Immature natural killer cell (primary cell): ENCODE measurements at regions not wholly inside any gene's neighbourhood (a gene's known extent, or its start where the extent isn't known, plus 50 kb on each side); places are given as distances from the start of the nearest gene placed in this dataset.
"Not testable (repeated sequence)": the region's sequence is repeated elsewhere in the genome, so short reads cannot be mapped to it uniquely, and the experiment has no call there.

Source experiments
- DNase-seq, 3 donors: peaks; one replicate each; pipeline ENCODE4 v3.0.0; 2022; ENCODE audit warnings: mixed read lengths in 1 of 3
- H3K27ac Mint-ChIP-seq, 6 donors: one replicate each; pipeline ENCODE4 v1.8.0; 2020; ENCODE audit warnings: mixed read lengths in 6 of 6, mild to moderate bottlenecking in 5 of 6, inconsistent platforms in 4 of 6, moderate library complexity in 3 of 6
- H3K27me3 Mint-ChIP-seq, 3 donors: one replicate each; pipeline ENCODE4 v1.8.0; 2020 to 2021; ENCODE audit warnings: low read depth in 3 of 3, mild to moderate bottlenecking in 3 of 3, mixed read lengths in 3 of 3, moderate library complexity in 3 of 3, inconsistent platforms in 1 of 3
- H3K36me3 Mint-ChIP-seq, 3 donors: one replicate each; pipeline ENCODE4 v1.8.0; 2020; ENCODE audit warnings: mixed read lengths in 3 of 3, inconsistent platforms in 2 of 3, mild to moderate bottlenecking in 2 of 3
- H3K4me1 Mint-ChIP-seq, 2 donors: one replicate each; pipeline ENCODE4 v1.8.0; 2020; ENCODE audit warnings: inconsistent platforms in 2 of 2, mild to moderate bottlenecking in 2 of 2, mixed read lengths in 2 of 2, moderate library complexity in 1 of 2
- H3K4me3 Mint-ChIP-seq, 5 donors: one replicate each; pipeline ENCODE4 v1.8.0; 2020; ENCODE audit warnings: mild to moderate bottlenecking in 5 of 5, mixed read lengths in 5 of 5, inconsistent platforms in 3 of 5, moderate library complexity in 3 of 5
- H3K9me3 Mint-ChIP-seq, 6 donors: one replicate each; pipeline ENCODE4 v1.8.0; 2020; ENCODE audit warnings: mild to moderate bottlenecking in 6 of 6, mixed read lengths in 6 of 6, inconsistent platforms in 4 of 6, moderate library complexity in 3 of 6

GRCh38 chr11:83403691-83404389, 117.7 kb upstream of the CCDC90B start:
- H3K9me3 Mint-ChIP-seq, result peaks cover 0 to 10% (median 0%) of the 10 kb centered on the region in 6 donors
- H3K36me3 Mint-ChIP-seq, result no peaks in the 10 kb centered on the region
- H3K4me1 Mint-ChIP-seq, result no peaks in the 10 kb centered on the region
- peaks cover 0 to 4% (median 0%) of the 10 kb centered on the region in 3 donors for H3K27me3 Mint-ChIP-seq
- no peak for DNase-seq
- H3K4me3 Mint-ChIP-seq, result no peak overlapping the region
- no peak overlapping the region for H3K27ac Mint-ChIP-seq

- Mint-ChIP-seq H3K4me1 (no peaks in the 10 kb centered on the region), H3K36me3 (no peaks in the 10 kb centered on the region), H3K4me3 (no peak overlapping the region), H3K9me3 (peaks cover 0 to 12% (median 4%) of the 10 kb centered on the region in 6 donors), H3K27me3 (peaks cover 0 to 4% (median 0%) of the 10 kb centered on the region in 3 donors), H3K27ac (no peak overlapping the region)
- no peak for DNase-seq
These were observed 115.5 kb upstream of the CCDC90B start for GRCh38 chr11:83401506-83402225.

DNA sequence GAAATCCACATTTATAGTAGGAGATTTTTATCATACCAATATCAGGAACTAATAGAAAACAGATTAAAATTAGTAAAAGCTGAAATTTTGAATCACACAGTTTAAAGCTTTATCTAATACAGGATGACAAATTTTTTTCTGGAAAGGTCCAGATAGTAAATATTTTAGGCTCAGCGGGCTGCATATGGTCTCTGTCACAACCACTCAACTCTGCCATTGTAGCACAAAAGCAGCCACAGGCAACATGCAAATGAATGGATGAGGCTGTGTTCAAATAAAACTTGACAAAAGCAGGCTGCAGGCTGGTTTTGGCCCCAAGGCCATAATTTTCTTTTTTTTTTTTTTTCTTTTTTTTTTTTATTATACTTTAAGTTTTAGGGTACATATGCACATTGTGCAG, 108.2 kb upstream of the CCDC90B start:
- Mint-ChIP-seq H3K27me3 (no peaks in the 10 kb centered on the region), H3K9me3 (peaks cover 2 to 19% (median 15%) of the 10 kb centered on the region in 6 donors), H3K27ac (no peak overlapping the region), H3K4me3 (no peak overlapping the region), H3K4me1 (no peaks in the 10 kb centered on the region), H3K36me3 (no peaks in the 10 kb centered on the region)
- DNase-seq, result no peak

- H3K9me3 Mint-ChIP-seq, result peaks cover under 1 to 29% (median 16%) of the 10 kb centered on the region in 6 donors
- no peaks in the 10 kb centered on the region for H3K4me1 Mint-ChIP-seq
- H3K4me3 Mint-ChIP-seq, result no peak overlapping the region
- H3K27ac Mint-ChIP-seq, result no peak overlapping the region
- no peaks in the 10 kb centered on the region for H3K27me3 Mint-ChIP-seq
- no peaks in the 10 kb centered on the region for H3K36me3 Mint-ChIP-seq
- DNase-seq, result no peak
These were observed 106.4 kb upstream of the CCDC90B start for GRCh38 chr11:83392556-83392955.

DNA sequence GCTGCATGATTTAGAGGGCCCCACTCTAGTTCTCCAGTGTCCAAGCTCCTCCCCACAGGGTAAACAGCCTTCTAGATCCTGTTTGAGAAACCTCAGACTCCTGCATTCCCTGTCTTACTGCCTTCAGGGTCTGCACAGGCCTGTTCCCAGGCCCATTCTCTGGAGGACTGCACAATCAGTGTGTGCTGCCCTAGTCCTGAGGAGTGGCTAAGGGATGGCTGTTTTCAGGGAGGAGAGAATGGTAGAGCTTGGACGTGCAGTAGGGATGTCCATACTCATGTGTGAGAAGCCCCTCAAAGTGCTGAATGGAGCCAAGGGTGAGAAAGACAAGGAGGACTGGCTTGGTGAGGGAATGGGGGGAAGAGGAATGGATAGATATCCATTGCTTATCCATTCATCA, 103.8 kb upstream of the CCDC90B start:
- DNase-seq, result no peak
- no peak overlapping the region for H3K27ac Mint-ChIP-seq
- H3K9me3 Mint-ChIP-seq, result peaks cover 18 to 54% (median 30%) of the 10 kb centered on the region in 6 donors
- H3K27me3 Mint-ChIP-seq, result peaks cover 0 to 4% (median 0%) of the 10 kb centered on the region in 3 donors
- H3K36me3 Mint-ChIP-seq, result peaks cover 0 to 3% (median 0%) of the 10 kb centered on the region in 3 donors
- H3K4me3 Mint-ChIP-seq, result no peak overlapping the region
- no peaks in the 10 kb centered on the region for H3K4me1 Mint-ChIP-seq

- not testable (repeated sequence) for H3K4me3 Mint-ChIP-seq
These were observed 97.7 kb upstream of the CCDC90B start for GRCh38 chr11:83383838-83384237.

GRCh38 chr11:83374311-83374710, 88.1 kb upstream of the CCDC90B start:
- Mint-ChIP-seq H3K27ac (no peak overlapping the region), H3K9me3 (peaks cover 0 to 28% (median 10%) of the 10 kb centered on the region in 6 donors), H3K27me3 (peaks cover 0 to 9% (median 3%) of the 10 kb centered on the region in 3 donors), H3K4me1 (no peaks in the 10 kb centered on the region), H3K36me3 (no peaks in the 10 kb centered on the region), H3K4me3 (no peak overlapping the region)
- no peak for DNase-seq

More at GRCh38 chr11:83383838-83384237, 97.7 kb upstream of the CCDC90B start:
- not testable (repeated sequence) for H3K27ac Mint-ChIP-seq, DNase-seq, H3K4me1 Mint-ChIP-seq, H3K36me3 Mint-ChIP-seq, H3K27me3 Mint-ChIP-seq
- H3K9me3 Mint-ChIP-seq, result peaks cover 18 to 58% (median 37%) of the 10 kb centered on the region in 6 donors

DNA sequence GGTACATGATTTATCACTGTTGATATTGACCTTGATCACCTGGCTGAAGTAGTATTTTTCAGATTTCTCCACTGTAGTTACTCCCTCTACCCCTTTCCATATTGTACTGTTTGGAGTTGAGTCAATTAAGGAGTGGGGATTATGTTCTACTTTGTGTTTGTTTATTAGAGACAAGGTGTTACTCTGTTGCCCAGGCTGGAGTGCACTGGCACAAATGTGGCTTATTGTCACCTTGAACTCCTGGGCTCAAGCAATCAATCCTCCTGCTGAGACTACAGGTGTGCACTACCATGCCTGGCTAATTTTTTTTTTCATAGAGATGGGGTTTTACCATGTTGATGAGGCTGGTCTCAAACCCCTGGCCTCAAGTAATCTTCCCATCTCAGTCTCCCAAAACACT, 85.3 kb upstream of the CCDC90B start:
- no peak overlapping the region for H3K4me3 Mint-ChIP-seq

GRCh38 chr11:83367745-83368144, 81.6 kb upstream of the CCDC90B start:
- H3K9me3 Mint-ChIP-seq, result peaks cover 5 to 47% (median 21%) of the 10 kb centered on the region in 6 donors
- H3K4me1 Mint-ChIP-seq, result no peaks in the 10 kb centered on the region
- no peak overlapping the region for H3K4me3 Mint-ChIP-seq
- DNase-seq, result no peak
- H3K27ac Mint-ChIP-seq, result no peak overlapping the region
- H3K36me3 Mint-ChIP-seq, result peaks cover 0 to 4% (median 0%) of the 10 kb centered on the region in 3 donors
- peaks cover 1 to 3% (median 2%) of the 10 kb centered on the region in 3 donors for H3K27me3 Mint-ChIP-seq

More for the DNA sequence above, 85.3 kb upstream of the CCDC90B start:
- Mint-ChIP-seq H3K4me1 (no peaks in the 10 kb centered on the region), H3K27me3 (peaks cover 0 to 7% (median 3%) of the 10 kb centered on the region in 3 donors), H3K27ac (no peak overlapping the region), H3K36me3 (peaks cover 0 to 4% (median 0%) of the 10 kb centered on the region in 3 donors), H3K9me3 (peaks cover 3 to 46% (median 24%) of the 10 kb centered on the region in 6 donors)
- no peak for DNase-seq

DNA sequence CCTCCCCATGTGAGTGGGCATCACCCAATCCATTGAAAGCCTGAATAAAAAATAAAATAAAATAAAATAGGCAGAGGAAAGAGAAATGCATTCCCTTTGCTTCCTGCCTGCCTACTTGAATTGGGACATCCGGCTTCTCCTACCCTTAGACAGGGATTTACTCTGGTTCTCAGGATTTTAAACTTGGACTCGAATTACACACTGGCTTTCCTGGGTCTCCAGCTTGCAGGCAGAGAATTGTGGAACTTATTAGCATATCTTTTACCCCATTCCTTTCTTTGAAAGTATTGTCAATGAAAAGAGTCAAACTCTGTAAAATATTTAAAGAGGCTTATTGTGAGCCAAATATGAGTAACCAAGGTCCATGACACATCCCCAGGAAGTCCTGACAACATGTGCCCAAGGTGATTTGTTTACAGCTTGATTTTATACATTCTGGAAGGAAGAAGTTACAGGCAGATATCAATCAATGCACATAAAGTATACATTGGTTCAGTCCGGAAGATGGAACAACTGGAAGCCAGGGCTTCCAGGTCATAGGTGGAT, 78.4 kb upstream of the CCDC90B start:
- no peak overlapping the region for H3K27ac Mint-ChIP-seq
- peaks cover 5 to 36% (median 18%) of the 10 kb centered on the region in 6 donors for H3K9me3 Mint-ChIP-seq
- H3K4me1 Mint-ChIP-seq, result no peaks in the 10 kb centered on the region
- H3K27me3 Mint-ChIP-seq, result peaks cover 2 to 5% (median 3%) of the 10 kb centered on the region in 3 donors
- DNase-seq, result no peak
- no peak overlapping the region for H3K4me3 Mint-ChIP-seq
- peaks cover 0 to 7% (median 0%) of the 10 kb centered on the region in 3 donors for H3K36me3 Mint-ChIP-seq

DNA sequence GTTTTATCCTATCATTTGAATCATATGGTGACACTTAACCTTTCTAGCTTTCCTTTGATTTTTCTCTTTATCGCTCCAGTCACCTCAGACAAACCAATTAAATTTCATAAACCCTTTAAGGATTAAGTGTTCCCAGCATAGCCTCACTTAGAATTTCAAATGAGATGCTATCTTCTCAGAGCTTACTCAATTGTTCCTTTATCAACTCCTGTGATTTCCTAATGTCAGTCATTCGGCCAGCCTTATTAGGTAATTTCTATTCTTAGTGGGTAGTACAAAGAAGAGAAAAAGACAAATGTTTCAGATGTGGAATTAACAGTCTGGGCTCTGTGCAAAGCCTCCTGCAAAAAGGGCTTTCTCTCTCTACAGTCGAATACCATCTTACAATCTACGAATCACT, 77.1 kb upstream of the CCDC90B start:
- H3K9me3 Mint-ChIP-seq, result peaks cover 5 to 24% (median 11%) of the 10 kb centered on the region in 6 donors
- no peak for DNase-seq
- H3K36me3 Mint-ChIP-seq, result peaks cover 0 to 7% (median 0%) of the 10 kb centered on the region in 3 donors
- peaks cover 2 to 5% (median 3%) of the 10 kb centered on the region in 3 donors for H3K27me3 Mint-ChIP-seq
- H3K4me1 Mint-ChIP-seq, result no peaks in the 10 kb centered on the region
- H3K27ac Mint-ChIP-seq, result no peak overlapping the region
- H3K4me3 Mint-ChIP-seq, result no peak overlapping the region

GRCh38 chr11:83361831-83362230, 75.7 kb upstream of the CCDC90B start:
- Mint-ChIP-seq H3K9me3 (peaks cover 0 to 9% (median 1%) of the 10 kb centered on the region in 6 donors), H3K27ac (no peak overlapping the region), H3K36me3 (peaks cover 0 to 3% (median 0%) of the 10 kb centered on the region in 3 donors), H3K4me1 (no peaks in the 10 kb centered on the region), H3K4me3 (no peak overlapping the region), H3K27me3 (peaks cover 0 to 5% (median 3%) of the 10 kb centered on the region in 3 donors)
- no peak for DNase-seq

- Mint-ChIP-seq H3K27me3 (peaks cover 0 to 3% (median 0%) of the 10 kb centered on the region in 3 donors), H3K27ac (no peak overlapping the region), H3K4me1 (no peaks in the 10 kb centered on the region), H3K36me3 (no peaks in the 10 kb centered on the region), H3K9me3 (peaks cover 0 to 4% (median 0%) of the 10 kb centered on the region in 6 donors), H3K4me3 (no peak overlapping the region)
- DNase-seq, result no peak
These were observed 69.2 kb upstream of the CCDC90B start for GRCh38 chr11:83355391-83355790.

- no peak overlapping the region for H3K27ac Mint-ChIP-seq
- peaks cover 0 to 3% (median 0%) of the 10 kb centered on the region in 3 donors for H3K27me3 Mint-ChIP-seq
- no peaks in the 10 kb centered on the region for H3K36me3 Mint-ChIP-seq
- H3K4me1 Mint-ChIP-seq, result no peaks in the 10 kb centered on the region
- H3K4me3 Mint-ChIP-seq, result no peak overlapping the region
- no peak for DNase-seq
- H3K9me3 Mint-ChIP-seq, result peaks cover 0 to 4% (median 0%) of the 10 kb centered on the region in 6 donors
These were observed 64.0 kb upstream of the CCDC90B start for GRCh38 chr11:83350187-83350586.
